HL-60 (cell line): ENCODE measurements at regions not wholly inside any gene's neighbourhood (a gene's known extent, or its start where the extent isn't known, plus 50 kb on each side); places are given as distances from the start of the nearest gene placed in this dataset.
A peak's percentile ranks its signal among the peaks of the same experiment; 100 is the strongest.

Experiments
- DNase-seq, 2 experiments: peaks; one replicate each; pipeline ENCODE4 v3.0.0-alpha.2; 2010 to 2020; ENCODE audit warnings: low read depth in 1 of 2, low spot score in 1 of 2
- H3K27ac ChIP-seq: fragments of 250-450 bp; sonication (Bioruptor Pico); replicated peaks from 2 replicates; pipeline ENCODE4 v1.5.1; 2020; ENCODE audit warnings: mild to moderate bottlenecking, moderate library complexity
- H3K27me3 ChIP-seq: fragments of 250-450 bp; sonication (Bioruptor Pico); 2 replicates; pipeline ENCODE4 v1.5.1; 2021; ENCODE audit warnings: mild to moderate bottlenecking, moderate library complexity; ENCODE audit not compliant: insufficient read depth, poor library complexity, severe bottlenecking
- H3K4me3 ChIP-seq: replicated peaks from 2 replicates; pipeline ENCODE4 v1.5.1; 2011; ENCODE audit warnings: mild to moderate bottlenecking, control low read depth, low read length; ENCODE audit not compliant: insufficient read depth
- GABPA ChIP-seq: IDR thresholded peaks from 2 replicates; pipeline ENCODE4 v1.6.1; 2012; ENCODE audit warnings: low read depth
- POLR2AphosphoS5 ChIP-seq: IDR thresholded peaks from 2 replicates; pipeline ENCODE4 v1.6.1; 2012; ENCODE audit warnings: low read depth
- SPI1 ChIP-seq: IDR thresholded peaks from 2 replicates; pipeline ENCODE4 v1.6.1; 2012; ENCODE audit warnings: low read depth, mild to moderate bottlenecking, borderline replicate concordance
- TF ChIP-seq, protein P1 (sequence below): IDR thresholded peaks from one replicate; pipeline ENCODE4 v1.5.1; 2011; ENCODE audit warnings: low read length, control low read depth, inconsistent platforms; ENCODE audit not compliant: insufficient read depth
- TF ChIP-seq, protein P2 (sequence below): IDR thresholded peaks from 2 replicates; pipeline ENCODE4 v1.6.1; 2012; ENCODE audit warnings: low read depth; ENCODE audit not compliant: insufficient replicate concordance

DNA sequence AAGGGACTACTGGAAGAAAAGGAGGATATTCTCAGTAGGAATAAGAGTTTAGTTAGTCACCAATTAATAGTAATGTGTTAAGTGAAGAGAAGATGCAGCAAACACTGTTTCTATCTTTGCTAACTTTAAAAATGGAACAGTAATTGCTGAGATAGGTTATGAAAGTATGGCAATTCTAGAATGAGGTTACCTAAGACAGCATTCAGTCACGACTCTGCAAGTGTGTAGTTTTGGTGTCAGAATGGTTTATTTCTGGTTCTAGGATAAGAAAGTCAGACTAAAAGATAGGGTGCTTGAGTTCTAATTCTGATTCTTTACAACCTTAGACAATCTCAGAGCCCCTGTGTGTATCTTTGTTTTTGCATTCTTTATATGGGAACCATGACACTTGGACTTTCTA, 138.1 kb downstream of the POU4F1 start:
- Histone ChIP-seq H3K4me3 (no peak overlapping the region), H3K27me3 (no peaks in the 10 kb centered on the region), H3K27ac (no peak overlapping the region)
- TF ChIP-seq, protein P1, sequence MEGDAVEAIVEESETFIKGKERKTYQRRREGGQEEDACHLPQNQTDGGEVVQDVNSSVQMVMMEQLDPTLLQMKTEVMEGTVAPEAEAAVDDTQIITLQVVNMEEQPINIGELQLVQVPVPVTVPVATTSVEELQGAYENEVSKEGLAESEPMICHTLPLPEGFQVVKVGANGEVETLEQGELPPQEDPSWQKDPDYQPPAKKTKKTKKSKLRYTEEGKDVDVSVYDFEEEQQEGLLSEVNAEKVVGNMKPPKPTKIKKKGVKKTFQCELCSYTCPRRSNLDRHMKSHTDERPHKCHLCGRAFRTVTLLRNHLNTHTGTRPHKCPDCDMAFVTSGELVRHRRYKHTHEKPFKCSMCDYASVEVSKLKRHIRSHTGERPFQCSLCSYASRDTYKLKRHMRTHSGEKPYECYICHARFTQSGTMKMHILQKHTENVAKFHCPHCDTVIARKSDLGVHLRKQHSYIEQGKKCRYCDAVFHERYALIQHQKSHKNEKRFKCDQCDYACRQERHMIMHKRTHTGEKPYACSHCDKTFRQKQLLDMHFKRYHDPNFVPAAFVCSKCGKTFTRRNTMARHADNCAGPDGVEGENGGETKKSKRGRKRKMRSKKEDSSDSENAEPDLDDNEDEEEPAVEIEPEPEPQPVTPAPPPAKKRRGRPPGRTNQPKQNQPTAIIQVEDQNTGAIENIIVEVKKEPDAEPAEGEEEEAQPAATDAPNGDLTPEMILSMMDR, result no peak
- TF ChIP-seq, protein P2, sequence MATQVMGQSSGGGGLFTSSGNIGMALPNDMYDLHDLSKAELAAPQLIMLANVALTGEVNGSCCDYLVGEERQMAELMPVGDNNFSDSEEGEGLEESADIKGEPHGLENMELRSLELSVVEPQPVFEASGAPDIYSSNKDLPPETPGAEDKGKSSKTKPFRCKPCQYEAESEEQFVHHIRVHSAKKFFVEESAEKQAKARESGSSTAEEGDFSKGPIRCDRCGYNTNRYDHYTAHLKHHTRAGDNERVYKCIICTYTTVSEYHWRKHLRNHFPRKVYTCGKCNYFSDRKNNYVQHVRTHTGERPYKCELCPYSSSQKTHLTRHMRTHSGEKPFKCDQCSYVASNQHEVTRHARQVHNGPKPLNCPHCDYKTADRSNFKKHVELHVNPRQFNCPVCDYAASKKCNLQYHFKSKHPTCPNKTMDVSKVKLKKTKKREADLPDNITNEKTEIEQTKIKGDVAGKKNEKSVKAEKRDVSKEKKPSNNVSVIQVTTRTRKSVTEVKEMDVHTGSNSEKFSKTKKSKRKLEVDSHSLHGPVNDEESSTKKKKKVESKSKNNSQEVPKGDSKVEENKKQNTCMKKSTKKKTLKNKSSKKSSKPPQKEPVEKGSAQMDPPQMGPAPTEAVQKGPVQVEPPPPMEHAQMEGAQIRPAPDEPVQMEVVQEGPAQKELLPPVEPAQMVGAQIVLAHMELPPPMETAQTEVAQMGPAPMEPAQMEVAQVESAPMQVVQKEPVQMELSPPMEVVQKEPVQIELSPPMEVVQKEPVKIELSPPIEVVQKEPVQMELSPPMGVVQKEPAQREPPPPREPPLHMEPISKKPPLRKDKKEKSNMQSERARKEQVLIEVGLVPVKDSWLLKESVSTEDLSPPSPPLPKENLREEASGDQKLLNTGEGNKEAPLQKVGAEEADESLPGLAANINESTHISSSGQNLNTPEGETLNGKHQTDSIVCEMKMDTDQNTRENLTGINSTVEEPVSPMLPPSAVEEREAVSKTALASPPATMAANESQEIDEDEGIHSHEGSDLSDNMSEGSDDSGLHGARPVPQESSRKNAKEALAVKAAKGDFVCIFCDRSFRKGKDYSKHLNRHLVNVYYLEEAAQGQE, result no peak
- no peak for TF ChIP-seq SPI1
- TF ChIP-seq POLR2AphosphoS5, result no peak
- TF ChIP-seq GABPA, result no peak
- DNase-seq, result no peak

DNA sequence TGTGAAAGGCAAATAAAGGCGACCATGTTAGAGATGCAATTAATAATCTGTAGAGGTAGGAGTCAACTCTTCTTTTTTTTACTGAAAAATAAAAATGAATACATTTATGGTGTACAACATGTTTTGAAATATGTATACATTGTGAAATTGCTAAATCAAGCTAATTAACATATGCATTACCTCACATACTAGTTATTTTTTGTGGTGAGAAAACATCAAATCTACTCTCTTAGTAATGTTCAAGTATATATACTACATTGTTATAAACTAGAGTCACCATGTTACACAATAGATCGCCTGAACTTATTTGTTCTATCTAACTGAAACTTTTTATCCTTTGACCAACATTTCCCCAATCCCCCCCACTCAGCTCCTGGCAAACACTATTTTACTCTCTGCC, 143.2 kb downstream of the POU4F1 start:
- Histone ChIP-seq H3K4me3 (no peak overlapping the region), H3K27me3 (no peaks in the 10 kb centered on the region), H3K27ac (no peak overlapping the region)
- TF ChIP-seq, protein P2, result no peak
- no peak for TF ChIP-seq GABPA
- TF ChIP-seq POLR2AphosphoS5, result no peak
- TF ChIP-seq, protein P1, result no peak
- TF ChIP-seq SPI1, result no peak; the same call in 1 of the 2 replicates
- peak in 1 of 2 experiments; percentile 6 for DNase-seq

DNA sequence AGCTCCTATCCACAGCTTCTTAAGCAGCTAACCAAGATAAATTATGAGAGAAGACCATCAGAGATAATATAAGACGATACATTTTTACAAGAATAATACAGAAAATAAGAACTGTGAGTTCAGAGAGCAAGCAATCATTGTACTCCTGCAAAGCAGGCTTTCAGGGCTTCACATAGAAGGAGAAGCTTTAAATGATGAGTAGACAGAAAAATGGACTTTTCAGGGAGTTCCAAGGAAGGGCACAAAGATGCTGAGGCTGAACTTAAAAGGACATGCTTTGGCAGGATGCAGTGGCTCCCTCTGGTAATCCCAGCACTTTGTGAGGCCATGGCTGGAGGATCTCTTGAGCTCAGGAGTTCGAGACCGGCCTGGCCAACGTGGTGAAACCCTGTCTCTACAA, 159.5 kb downstream of the POU4F1 start:
- no peaks in the 10 kb centered on the region for H3K27me3 ChIP-seq
- H3K27ac ChIP-seq, result no peak overlapping the region
- TF ChIP-seq GABPA, result no peak
- TF ChIP-seq SPI1, result no peak
- TF ChIP-seq, protein P1, result no peak
- no peak for TF ChIP-seq POLR2AphosphoS5
- TF ChIP-seq, protein P2, result no peak
- DNase-seq, result no peak
- no peak overlapping the region for H3K4me3 ChIP-seq
